PC-3 (cell line): ENCODE measurements at regions not wholly inside any gene's neighbourhood (a gene's known extent, or its start where the extent isn't known, plus 50 kb on each side); places are given as distances from the start of the nearest gene placed in this dataset.

Experiments used
- ATAC-seq: fragments of 200-7000 bp; cut with Tn5 transposase; 2 replicates; pipeline ENCODE4 v1.9.1; 2020; ENCODE audit warnings: mild to moderate bottlenecking, moderate library complexity
- BruUV-seq: library from RNA; stranded (reverse); fragments of 400-500 nt; replicated peaks from 2 replicates; lab custom pipeline; 2021; lab: Mats Ljungman, UMichigan
- CTCF ChIA-PET: fragments of 300-600 bp; sonication (Branson Sonifier 250); formaldehyde crosslinking; loops from one replicate; lab custom pipeline; 2022; ENCODE audit warnings: antibody characterized with exemption; lab: Charles Lee
- POLR2A ChIA-PET: fragments of 300-600 bp; sonication (Branson Sonifier 250); formaldehyde crosslinking; loops from one replicate; lab custom pipeline; 2022; ENCODE audit warnings: antibody characterized with exemption; ENCODE audit not compliant: unreplicated experiment; lab: Charles Lee
- DNase-seq: peaks from one replicate; pipeline ENCODE4 v3.0.0-alpha.2; 2015
- H2AFZ ChIP-seq: fragments of 300-600 bp; sonication (generic); 2 replicates; pipeline ENCODE4 v1.6.0; 2016; ENCODE audit warnings: antibody characterized with exemption, low read length
- H3F3A ChIP-seq: fragments of 300-600 bp; sonication (generic); one replicate; pipeline ENCODE4 v1.6.0; 2017; ENCODE audit warnings: antibody characterized with exemption, low read length, control low read depth, mild to moderate bottlenecking; ENCODE audit not compliant: unreplicated experiment
- H3K27ac ChIP-seq: fragments of 300-600 bp; sonication (generic); 2 replicates; pipeline ENCODE4 v1.5.1; 2016; ENCODE audit warnings: mild to moderate bottlenecking, low read length
- H3K27me3 ChIP-seq: fragments of 300-600 bp; sonication (generic); 2 replicates; pipeline ENCODE4 v1.6.1; 2016; ENCODE audit warnings: low read length, mixed read lengths
- H3K36me3 ChIP-seq: fragments of 300-600 bp; sonication (generic); 2 replicates; pipeline ENCODE4 v1.6.1; 2016; ENCODE audit warnings: low read depth, mixed run types, low read length, mixed read lengths
- H3K4me1 ChIP-seq: fragments of 300-600 bp; sonication (generic); 2 replicates; pipeline ENCODE4 v1.5.1; 2016; ENCODE audit warnings: low read length; ENCODE audit not compliant: insufficient read depth
- H3K4me2 ChIP-seq: fragments of 300-600 bp; sonication (generic); 2 replicates; pipeline ENCODE4 v1.6.0; 2016; ENCODE audit warnings: low read length
- H3K4me3 ChIP-seq: fragments of 300-600 bp; sonication (generic); 2 replicates; pipeline ENCODE4 v1.5.1; 2016; ENCODE audit warnings: mild to moderate bottlenecking, low read length, mixed read lengths
- H3K79me2 ChIP-seq: fragments of 300-600 bp; sonication (generic); 2 replicates; pipeline ENCODE4 v1.6.1; 2017; ENCODE audit warnings: low read length, mixed read lengths
- H3K9ac ChIP-seq: fragments of 300-600 bp; sonication (generic); 2 replicates; pipeline ENCODE4 v1.6.0; 2016; ENCODE audit warnings: mild to moderate bottlenecking, low read length
- H3K9me2 ChIP-seq: fragments of 300-600 bp; sonication (generic); replicated peaks from 2 replicates; pipeline ENCODE4 v1.6.1; 2016; ENCODE audit warnings: mixed run types, low read length, mixed read lengths
- H3K9me3 ChIP-seq: fragments of 300-600 bp; sonication (generic); 2 replicates; pipeline ENCODE4 v1.6.1; 2016; ENCODE audit warnings: low read length, mixed read lengths
- H4K20me1 ChIP-seq: fragments of 300-600 bp; sonication (generic); 2 replicates; pipeline ENCODE4 v1.6.1; 2016; ENCODE audit warnings: low read length, mixed read lengths
- CTCF ChIP-seq: fragments of 300-600 bp; sonication (generic); conservative IDR thresholded peaks from 2 replicates; pipeline ENCODE4 v1.5.1; 2017; ENCODE audit warnings: antibody characterized with exemption, low read depth, mild to moderate bottlenecking, low read length
- EZH2 ChIP-seq: fragments of 300-600 bp; sonication (generic); IDR thresholded peaks from one replicate; pipeline ENCODE4 v1.6.1; 2017; ENCODE audit warnings: antibody characterized with exemption, mild to moderate bottlenecking, low read length; ENCODE audit not compliant: unreplicated experiment
- EZH2phosphoT487 ChIP-seq: fragments of 300-600 bp; sonication (generic); IDR thresholded peaks from 2 replicates; pipeline ENCODE4 v1.6.1; 2018; ENCODE audit warnings: mild to moderate bottlenecking, antibody characterized with exemption, low read length, borderline replicate concordance
- intact Hi-C: fragments of 100-400 bp; cut with micrococcal nuclease; formaldehyde crosslinking; loops from 2 replicates; pipeline ENCODE4 v1.9.0; 2023

- intact Hi-C loops: no loop called here
Observed at GRCh38 chr18:59751186-59751585, 54.0 kb upstream of the CCBE1 start.

GRCh38 chr18:59748628-59749360, 51.6 kb upstream of the CCBE1 start:
- ATAC-seq (peak; percentile 76), DNase-seq (peak; percentile 81)
- Histone ChIP-seq H3F3A (peaks cover 5% of the 10 kb centered on the region), H3K4me1 (peaks cover 58% of the 10 kb centered on the region), H4K20me1 (no peaks in the 10 kb centered on the region), H3K36me3 (peaks cover 5% of the 10 kb centered on the region; the same call in 1 of the 2 replicates), H3K9me3 (no peaks in the 10 kb centered on the region; the same call in 1 of the 2 replicates), H2AFZ (no peak overlapping the region), H3K27me3 (no peaks in the 10 kb centered on the region), H3K4me3 (no peak overlapping the region), H3K9me2 (no peaks in the 10 kb centered on the region), H3K79me2 (no peaks in the 10 kb centered on the region), H3K9ac (no peak overlapping the region), H3K27ac (peak overlapping the region; percentile 51), H3K4me2 (peak overlapping the region; percentile 14; the same call in 1 of the 2 replicates)
- ChIA-PET CTCF (no interaction called here), POLR2A (no interaction called here)
- BruUV-seq: no TSS peak
- intact Hi-C loops: no loop called here
- TF ChIP-seq EZH2: no peak
- no peak for TF ChIP-seq CTCF
- no peak for TF ChIP-seq EZH2phosphoT487

More at GRCh38 chr18:59751186-59751585, 54.0 kb upstream of the CCBE1 start:
- no peaks in the 10 kb centered on the region for H3K9me2 ChIP-seq
- H3K4me3 ChIP-seq: no peak overlapping the region
- TF ChIP-seq EZH2phosphoT487: no peak
- no peak for TF ChIP-seq CTCF
- ATAC-seq (peak; percentile 41), DNase-seq (peak; percentile 51)
- H3K4me2 ChIP-seq: no peak overlapping the region
- H3K9ac ChIP-seq: no peak overlapping the region
- CTCF ChIA-PET: no interaction called here
- H3K27ac ChIP-seq: peak overlapping the region; percentile 5
- no TSS peak for BruUV-seq
- H3K79me2 ChIP-seq: no peaks in the 10 kb centered on the region
- peaks cover 43% of the 10 kb centered on the region for H3K4me1 ChIP-seq
- POLR2A ChIA-PET: no interaction called here
- no peak overlapping the region for H2AFZ ChIP-seq
- no peaks in the 10 kb centered on the region for H3K27me3 ChIP-seq
- no peaks in the 10 kb centered on the region; the same call in 1 of the 2 replicates for H3K9me3 ChIP-seq
- no peaks in the 10 kb centered on the region for H4K20me1 ChIP-seq
- peaks cover 5% of the 10 kb centered on the region for H3F3A ChIP-seq
- peaks cover 5% of the 10 kb centered on the region; the same call in 1 of the 2 replicates for H3K36me3 ChIP-seq
